T-helper 22 cell (primary cell): ENCODE measurements at regions not wholly inside any gene's neighbourhood (a gene's known extent, or its start where the extent isn't known, plus 50 kb on each side); places are given as distances from the start of the nearest gene placed in this dataset.
"Not testable (repeated sequence)": the region's sequence is repeated elsewhere in the genome, so short reads cannot be mapped to it uniquely, and the experiment has no call there.

Source experiments
- DNase-seq: peaks from one replicate; pipeline ENCODE4 v3.0.0-alpha.2; 2020; ENCODE audit warnings: low read depth

- DNase-seq, result no peak
These were observed 498.1 kb downstream of the SIPA1L2 start for GRCh38 chr1:232131715-232132391.

GRCh38 chr1:232130815-232131480 lies 499.0 kb downstream of the SIPA1L2 start:
- DNase-seq, result no peak

GRCh38 chr1:232127190-232127589 lies 500.6 kb downstream of the DISC1 start:
- no peak for DNase-seq

- no peak for DNase-seq
These were observed 497.4 kb downstream of the DISC1 start for GRCh38 chr1:232123775-232124659.

- not testable (repeated sequence) for DNase-seq
These were observed 491.3 kb downstream of the DISC1 start for GRCh38 chr1:232117903-232118302.

- no peak for DNase-seq
These were observed 488.4 kb downstream of the DISC1 start for GRCh38 chr1:232114985-232115384.

- no peak for DNase-seq
These were observed 485.5 kb downstream of the DISC1 start for GRCh38 chr1:232112076-232112475.

GRCh38 chr1:232111611-232112010 lies 485.0 kb downstream of the DISC1 start:
- no peak for DNase-seq

- DNase-seq, result no peak
These were observed 483.9 kb downstream of the DISC1 start for GRCh38 chr1:232110281-232111090.

GRCh38 chr1:232109391-232109790 lies 482.8 kb downstream of the DISC1 start:
- DNase-seq, result no peak

- no peak for DNase-seq
These were observed 482.0 kb downstream of the DISC1 start for GRCh38 chr1:232108598-232108997.

GRCh38 chr1:232106415-232106814 lies 479.8 kb downstream of the DISC1 start:
- no peak for DNase-seq

GRCh38 chr1:232105561-232105960 lies 479.0 kb downstream of the DISC1 start:
- no peak for DNase-seq

- DNase-seq, result no peak
These were observed 474.6 kb downstream of the DISC1 start for GRCh38 chr1:232101231-232101630.

- DNase-seq, result no peak
These were observed 470.2 kb downstream of the DISC1 start for GRCh38 chr1:232096751-232097150.
